ENCODE measurements at regions not wholly inside any gene's neighbourhood (a gene's known extent, or its start where the extent isn't known, plus 50 kb on each side); places are given as distances from the start of the nearest gene placed in this dataset.

DNA sequence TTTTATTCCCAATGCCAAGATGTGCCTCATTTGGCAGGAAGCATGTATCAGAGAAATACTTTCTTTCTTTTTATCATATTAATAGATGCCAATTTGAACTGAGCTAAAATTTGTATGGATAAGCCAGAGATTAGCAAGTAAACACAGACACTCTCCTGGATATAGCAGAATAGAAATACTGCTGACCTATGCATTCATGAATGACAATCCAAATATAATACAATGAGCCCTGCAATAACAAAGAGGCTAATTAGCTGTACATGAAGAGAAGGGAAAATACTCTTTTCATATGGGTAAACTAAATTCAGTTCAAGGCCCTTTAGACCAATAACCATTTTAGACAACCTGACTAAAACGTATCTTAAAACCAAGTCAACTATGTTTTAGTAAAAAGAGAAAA lies 388.1 kb upstream of the NR5A2 start:
- no peak for DNase-seq (ENCODE audit: low read depth)

DNA sequence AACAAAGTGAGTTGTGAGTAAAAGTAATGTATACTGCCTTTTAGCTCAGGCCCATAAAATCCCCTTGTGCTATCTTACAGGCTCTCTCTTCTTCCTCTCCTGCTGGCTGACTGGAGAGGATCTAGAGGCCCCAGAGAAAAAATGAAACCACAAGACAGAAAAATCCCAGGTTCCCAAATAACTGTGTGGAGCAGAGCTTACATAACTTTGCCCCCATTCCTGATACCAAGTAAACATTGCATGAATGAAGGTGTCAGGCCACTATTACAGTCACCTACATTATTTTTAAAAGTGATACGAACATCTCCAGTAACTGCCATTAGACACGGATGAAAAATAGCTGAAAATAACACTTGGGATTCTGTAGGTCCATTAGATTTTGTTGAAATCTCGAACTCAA lies 386.0 kb upstream of the NR5A2 start:
- no peak for DNase-seq (ENCODE audit: low read depth)

DNA sequence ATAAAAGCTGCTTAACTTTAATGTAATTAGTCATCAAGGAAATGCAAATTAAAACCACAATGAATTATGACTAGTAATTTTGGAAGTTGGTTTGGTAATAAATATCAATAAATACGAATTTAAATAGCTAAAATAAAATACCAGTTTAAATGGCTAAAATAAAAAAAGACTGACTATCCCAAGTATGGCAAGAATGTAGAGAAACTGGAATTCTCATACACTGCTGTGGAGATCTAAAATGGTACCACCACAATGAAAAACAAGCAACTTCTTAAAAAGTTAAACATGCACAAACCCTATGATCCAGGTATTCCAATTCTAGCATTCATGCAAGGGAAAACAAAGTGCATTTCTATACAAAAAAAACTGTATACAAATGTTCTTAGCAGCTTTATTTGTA lies 382.6 kb upstream of the NR5A2 start:
- no peak for DNase-seq (ENCODE audit: low read depth)

DNA sequence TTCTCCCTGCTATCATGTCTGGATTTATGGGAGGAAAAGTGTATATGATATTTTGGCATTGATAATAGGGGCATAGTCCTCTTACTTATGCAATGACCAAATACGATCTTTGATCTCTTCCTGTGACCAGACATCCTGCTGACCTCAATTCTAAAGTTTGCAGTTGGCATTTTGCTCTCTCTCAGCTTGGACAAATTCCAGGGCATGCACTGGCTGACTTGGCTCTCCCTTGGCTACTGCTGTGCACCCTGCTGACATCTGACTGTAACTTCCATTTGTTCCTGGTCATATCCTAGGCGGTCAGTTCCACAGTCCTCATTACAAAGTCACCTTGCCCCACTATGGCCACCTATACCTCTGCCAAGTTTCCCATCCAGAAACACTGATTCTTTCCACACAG lies 380.7 kb upstream of the NR5A2 start:
- DNase-seq (ENCODE audit: low read depth) = no peak

- DNase-seq (ENCODE audit: low read depth) = no peak
These were observed 370.1 kb upstream of the NR5A2 start for GRCh38 chr1:199657449-199657848.

- DNase-seq (ENCODE audit: low read depth) = no peak
These were observed 367.4 kb upstream of the NR5A2 start for GRCh38 chr1:199660071-199660470.

DNA sequence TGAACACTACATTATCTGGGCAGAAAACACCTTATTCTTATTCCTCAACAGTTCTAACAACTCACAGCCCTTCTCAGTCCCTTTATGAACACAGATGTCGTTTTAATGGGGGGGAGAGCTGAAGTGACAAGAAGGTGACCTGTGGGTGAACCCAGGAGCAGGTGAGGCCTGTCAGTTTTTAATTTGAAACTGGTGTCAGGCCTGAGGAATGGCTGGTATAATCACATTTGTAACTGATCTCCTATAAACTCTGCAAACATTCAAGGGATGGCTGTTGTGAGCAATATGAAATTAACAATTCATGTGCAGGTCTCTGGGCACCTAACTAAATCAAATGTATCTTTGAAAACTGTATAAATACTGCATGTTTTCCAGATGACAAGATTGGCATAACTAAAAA lies 362.1 kb upstream of the NR5A2 start:
- DNase-seq (ENCODE audit: low read depth) = no peak

DNA sequence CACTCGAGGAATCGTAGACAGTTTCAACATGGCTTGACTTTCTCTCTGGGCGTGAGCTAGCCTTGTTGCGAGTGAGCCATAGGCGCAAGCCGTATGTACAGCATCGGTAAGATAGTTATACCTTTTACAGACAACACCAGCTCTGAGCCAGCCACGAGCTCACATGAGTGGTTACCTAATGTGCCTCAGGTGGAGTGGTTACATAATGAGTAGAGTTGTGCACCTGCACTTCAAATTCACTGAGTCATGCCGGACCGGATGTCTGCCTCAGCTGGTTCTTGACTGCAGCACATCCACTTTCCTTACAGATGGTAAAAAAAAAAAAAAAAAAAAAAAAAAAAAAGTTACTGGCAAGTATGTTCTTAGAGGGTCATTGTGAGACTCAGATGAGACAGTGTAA lies 360.4 kb upstream of the NR5A2 start:
- no peak for DNase-seq (ENCODE audit: low read depth)

- no peak for DNase-seq (ENCODE audit: low read depth)
These were observed 357.6 kb upstream of the NR5A2 start for GRCh38 chr1:199669916-199670315.

DNA sequence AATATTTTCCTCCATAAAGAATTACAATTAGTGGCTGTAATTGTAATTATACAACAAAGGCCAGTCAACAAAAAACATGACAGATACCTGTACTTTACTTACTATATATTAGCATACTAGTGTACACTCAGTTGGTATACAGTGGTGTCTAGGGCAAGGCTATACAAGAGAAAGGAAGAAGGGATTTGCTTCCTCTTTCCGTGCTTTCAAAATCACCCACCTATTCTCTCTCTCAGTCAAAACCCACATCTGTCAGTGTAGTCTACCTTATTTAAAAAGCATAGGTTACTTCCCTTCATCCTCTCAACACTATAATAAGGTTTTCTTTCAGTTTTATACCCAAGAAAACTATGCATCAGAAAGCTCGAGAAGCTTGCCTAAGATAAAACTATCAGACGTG lies 355.8 kb upstream of the NR5A2 start:
- no peak for DNase-seq (ENCODE audit: low read depth)

DNA sequence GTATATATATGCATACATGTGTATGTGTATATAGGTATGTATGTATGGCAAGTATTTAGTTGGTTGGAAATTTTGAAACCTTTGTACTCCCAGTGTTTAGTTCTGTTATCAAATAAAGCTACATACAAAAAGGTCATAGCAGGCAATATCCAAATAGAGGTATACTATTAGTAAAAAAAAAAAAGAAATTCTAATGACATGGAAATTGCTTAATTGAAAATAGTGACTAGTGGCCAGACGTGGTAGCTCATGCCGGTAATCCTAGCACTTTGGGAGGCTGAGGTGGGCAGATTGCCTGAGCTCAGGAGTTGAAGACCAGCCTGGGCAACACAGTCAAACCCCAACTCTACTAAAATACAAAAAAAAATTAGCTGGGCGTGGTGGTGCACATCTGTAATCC lies 351.6 kb upstream of the NR5A2 start:
- no peak for DNase-seq (ENCODE audit: low read depth)

DNA sequence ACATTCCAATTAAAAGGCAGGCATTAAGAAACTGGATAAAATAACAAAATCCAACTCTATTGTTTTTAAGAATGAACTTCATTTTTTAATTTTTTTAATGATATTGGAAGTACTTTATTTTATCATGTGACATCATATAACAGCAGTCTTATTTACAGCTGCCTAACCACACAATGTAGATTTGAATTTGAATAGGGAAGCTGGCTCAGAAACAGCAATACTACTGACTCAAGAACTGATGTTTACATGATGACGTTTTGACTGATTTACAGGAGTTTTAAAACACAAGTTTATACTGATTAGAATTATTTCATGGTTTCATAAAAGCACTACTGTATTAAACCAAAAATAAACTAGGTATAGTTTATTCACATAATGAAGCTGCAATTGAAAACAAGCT lies 348.7 kb upstream of the NR5A2 start:
- no peak for DNase-seq (ENCODE audit: low read depth)

DNA sequence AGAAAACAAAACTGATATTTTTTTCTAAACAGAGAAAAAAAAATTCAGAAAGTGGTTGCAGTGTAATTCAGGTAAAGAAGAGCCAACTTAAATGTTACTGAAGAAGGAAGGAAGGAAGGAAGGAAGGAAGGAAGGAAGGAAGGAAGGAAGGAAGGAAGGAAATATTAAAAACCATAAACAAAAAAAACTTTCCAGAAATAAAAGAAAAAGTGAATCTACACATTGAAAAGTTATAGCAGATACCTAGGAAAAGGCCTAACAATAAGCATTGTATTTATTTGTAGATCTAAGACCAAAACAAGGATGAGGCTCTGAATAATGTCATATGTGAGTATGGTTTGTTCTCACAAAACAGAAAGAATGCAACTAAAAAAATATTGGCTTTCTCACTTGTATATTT lies 345.4 kb upstream of the NR5A2 start:
- no peak for DNase-seq (ENCODE audit: low read depth)

GRCh38 chr1:199684686-199685273 lies 342.7 kb upstream of the NR5A2 start:
- DNase-seq (ENCODE audit: low read depth) = no peak

GRCh38 chr1:199685369-199685768 lies 342.1 kb upstream of the NR5A2 start:
- DNase-seq (ENCODE audit: low read depth) = no peak

GRCh38 chr1:199687321-199687720 lies 340.2 kb upstream of the NR5A2 start:
- no peak for DNase-seq (ENCODE audit: low read depth)

- no peak for DNase-seq (ENCODE audit: low read depth)
These were observed 339.3 kb upstream of the NR5A2 start for GRCh38 chr1:199688133-199688676.

GRCh38 chr1:199688774-199689173 lies 338.7 kb upstream of the NR5A2 start:
- no peak for DNase-seq (ENCODE audit: low read depth)

DNA sequence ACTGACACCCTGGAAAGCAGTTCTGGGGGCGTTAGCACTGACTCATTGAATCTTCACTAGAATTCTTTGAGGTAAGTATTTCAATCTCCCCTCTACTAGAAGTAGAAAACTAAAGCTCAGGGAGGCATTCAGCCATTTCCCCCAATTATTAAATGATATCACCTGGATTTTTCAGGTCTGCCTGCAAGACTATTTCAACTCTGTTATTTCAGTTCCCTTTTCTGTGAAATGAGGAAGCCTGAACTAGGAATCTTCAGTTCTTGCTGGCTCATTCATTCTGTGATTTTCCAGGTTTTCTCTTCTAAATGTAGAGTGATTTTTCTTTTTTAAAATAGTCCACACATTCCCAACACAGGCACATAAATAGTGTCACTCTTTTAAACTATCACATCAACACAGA lies 337.0 kb upstream of the NR5A2 start:
- DNase-seq (ENCODE audit: low read depth) = no peak

DNA sequence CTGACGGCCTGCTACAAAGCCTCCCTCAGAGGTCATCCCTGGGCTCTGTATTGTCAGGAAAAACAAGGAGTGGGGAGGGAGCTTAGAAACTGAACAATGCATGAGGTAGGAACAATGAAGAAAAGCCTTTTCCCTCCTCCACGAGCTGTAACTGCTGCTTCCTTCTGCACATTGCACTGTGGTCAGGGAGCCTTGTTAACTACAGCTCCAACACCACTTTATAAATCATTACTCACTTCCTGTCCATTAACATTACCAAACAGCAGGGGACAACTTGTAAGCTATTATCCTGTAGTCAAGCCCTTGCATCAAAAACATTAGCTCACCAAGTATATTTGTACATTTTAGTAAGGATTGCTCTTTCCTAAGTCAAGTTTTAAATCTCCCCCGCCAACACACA lies 336.0 kb upstream of the NR5A2 start:
- DNase-seq (ENCODE audit: low read depth) = no peak

GRCh38 chr1:199693724-199694123 lies 333.8 kb upstream of the NR5A2 start:
- DNase-seq (ENCODE audit: low read depth) = no peak

DNA sequence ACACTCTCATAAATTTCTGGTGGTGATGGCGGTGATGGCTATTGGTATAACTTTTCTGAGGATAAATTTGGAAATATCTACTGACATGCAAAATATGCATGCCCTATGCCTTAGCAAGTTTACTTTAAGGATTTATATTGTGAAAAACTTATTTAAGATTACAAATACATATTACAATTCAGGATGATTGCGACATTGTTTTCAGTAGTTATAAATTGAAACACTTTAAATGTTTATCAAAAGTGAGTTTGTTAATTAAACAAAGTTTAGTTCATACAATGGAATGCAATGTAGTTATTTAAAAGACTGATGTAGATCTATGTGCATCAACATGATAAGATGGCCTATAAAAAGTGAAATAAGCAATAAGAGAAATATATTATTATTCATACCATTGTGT lies 331.3 kb upstream of the NR5A2 start:
- DNase-seq (ENCODE audit: low read depth) = no peak

GRCh38 chr1:199698222-199698621 lies 329.3 kb upstream of the NR5A2 start:
- DNase-seq (ENCODE audit: low read depth) = no peak

- no peak for DNase-seq (ENCODE audit: low read depth)
These were observed 327.0 kb upstream of the NR5A2 start for GRCh38 chr1:199700551-199700950.

- DNase-seq (ENCODE audit: low read depth) = no peak
These were observed 325.8 kb upstream of the NR5A2 start for GRCh38 chr1:199701726-199702125.
